ENCODE measurements at regions not wholly inside any gene's neighbourhood (a gene's known extent, or its start where the extent isn't known, plus 50 kb on each side); places are given as distances from the start of the nearest gene placed in this dataset.

GRCh38 chr10:2893991-2894390 is 173.4 kb upstream of the PFKP start (continued):
- TF ChIP-seq, protein P1, sequence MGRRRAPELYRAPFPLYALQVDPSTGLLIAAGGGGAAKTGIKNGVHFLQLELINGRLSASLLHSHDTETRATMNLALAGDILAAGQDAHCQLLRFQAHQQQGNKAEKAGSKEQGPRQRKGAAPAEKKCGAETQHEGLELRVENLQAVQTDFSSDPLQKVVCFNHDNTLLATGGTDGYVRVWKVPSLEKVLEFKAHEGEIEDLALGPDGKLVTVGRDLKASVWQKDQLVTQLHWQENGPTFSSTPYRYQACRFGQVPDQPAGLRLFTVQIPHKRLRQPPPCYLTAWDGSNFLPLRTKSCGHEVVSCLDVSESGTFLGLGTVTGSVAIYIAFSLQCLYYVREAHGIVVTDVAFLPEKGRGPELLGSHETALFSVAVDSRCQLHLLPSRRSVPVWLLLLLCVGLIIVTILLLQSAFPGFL (CRISPR knock-in tag; IDR thresholded peaks at IDR 0.05; ENCODE audit: borderline replicate concordance) = no peak
- no peak for TF ChIP-seq GABPB1 (CRISPR knock-in tag; IDR thresholded peaks at IDR 0.05)
- TF ChIP-seq, protein P2, sequence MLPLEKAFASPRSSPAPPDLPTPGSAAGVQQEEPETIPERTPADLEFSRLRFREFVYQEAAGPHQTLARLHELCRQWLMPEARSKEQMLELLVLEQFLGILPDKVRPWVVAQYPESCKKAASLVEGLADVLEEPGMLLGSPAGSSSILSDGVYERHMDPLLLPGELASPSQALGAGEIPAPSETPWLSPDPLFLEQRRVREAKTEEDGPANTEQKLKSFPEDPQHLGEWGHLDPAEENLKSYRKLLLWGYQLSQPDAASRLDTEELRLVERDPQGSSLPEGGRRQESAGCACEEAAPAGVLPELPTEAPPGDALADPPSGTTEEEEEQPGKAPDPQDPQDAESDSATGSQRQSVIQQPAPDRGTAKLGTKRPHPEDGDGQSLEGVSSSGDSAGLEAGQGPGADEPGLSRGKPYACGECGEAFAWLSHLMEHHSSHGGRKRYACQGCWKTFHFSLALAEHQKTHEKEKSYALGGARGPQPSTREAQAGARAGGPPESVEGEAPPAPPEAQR (CRISPR knock-in tag; IDR thresholded peaks at IDR 0.05) = no peak

- ATAC-seq (no peak), DNase-seq (ENCODE audit: low spot score) (no peak)
- Mint-ChIP-seq H3K36me3 (no peaks in the 10 kb centered on the region), H3K4me3 (no peak overlapping the region), H3K4me1 (no peaks in the 10 kb centered on the region; the same call in 1 of the 2 replicates), H3K27me3 (ENCODE audit: low read depth) (no peaks in the 10 kb centered on the region), H3K27ac (no peak overlapping the region), H3K9me3 (peaks cover 4% of the 10 kb centered on the region)
- CTCF ChIA-PET = interaction anchor here (0.5 kb wide), 1 partner anchor 836 kb away, joined by 3 read pairs; no protein-coding TSS in a partner anchor
- POLR2A ChIA-PET = no interaction called here
- TF ChIP-seq, protein P3, sequence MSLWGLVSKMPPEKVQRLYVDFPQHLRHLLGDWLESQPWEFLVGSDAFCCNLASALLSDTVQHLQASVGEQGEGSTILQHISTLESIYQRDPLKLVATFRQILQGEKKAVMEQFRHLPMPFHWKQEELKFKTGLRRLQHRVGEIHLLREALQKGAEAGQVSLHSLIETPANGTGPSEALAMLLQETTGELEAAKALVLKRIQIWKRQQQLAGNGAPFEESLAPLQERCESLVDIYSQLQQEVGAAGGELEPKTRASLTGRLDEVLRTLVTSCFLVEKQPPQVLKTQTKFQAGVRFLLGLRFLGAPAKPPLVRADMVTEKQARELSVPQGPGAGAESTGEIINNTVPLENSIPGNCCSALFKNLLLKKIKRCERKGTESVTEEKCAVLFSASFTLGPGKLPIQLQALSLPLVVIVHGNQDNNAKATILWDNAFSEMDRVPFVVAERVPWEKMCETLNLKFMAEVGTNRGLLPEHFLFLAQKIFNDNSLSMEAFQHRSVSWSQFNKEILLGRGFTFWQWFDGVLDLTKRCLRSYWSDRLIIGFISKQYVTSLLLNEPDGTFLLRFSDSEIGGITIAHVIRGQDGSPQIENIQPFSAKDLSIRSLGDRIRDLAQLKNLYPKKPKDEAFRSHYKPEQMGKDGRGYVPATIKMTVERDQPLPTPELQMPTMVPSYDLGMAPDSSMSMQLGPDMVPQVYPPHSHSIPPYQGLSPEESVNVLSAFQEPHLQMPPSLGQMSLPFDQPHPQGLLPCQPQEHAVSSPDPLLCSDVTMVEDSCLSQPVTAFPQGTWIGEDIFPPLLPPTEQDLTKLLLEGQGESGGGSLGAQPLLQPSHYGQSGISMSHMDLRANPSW (CRISPR knock-in tag; conservative IDR thresholded peaks at IDR 0.05; ENCODE audit: low read depth) = no peak
- no peak for TF ChIP-seq CBFB (CRISPR knock-in tag; IDR thresholded peaks at IDR 0.05; ENCODE audit: low read depth)
Measured at GRCh38 chr10:2893158-2893845, 174.0 kb upstream of the PFKP start.

DNA sequence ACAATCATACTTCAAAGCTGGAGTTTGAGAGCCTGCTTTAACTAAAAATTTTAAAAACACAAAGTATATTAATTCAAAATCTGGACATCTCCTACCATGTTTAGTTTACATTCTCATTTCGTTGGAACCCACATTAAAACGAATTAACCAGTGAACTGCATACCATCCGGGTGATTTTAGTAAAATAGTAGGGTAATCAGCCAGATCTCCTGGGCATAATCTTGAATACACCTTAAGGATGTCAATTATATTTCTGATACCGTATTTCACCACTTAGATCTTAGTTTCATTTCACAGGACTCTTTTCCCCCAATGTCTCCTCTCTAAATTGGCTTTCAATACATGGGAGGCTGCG is 175.6 kb upstream of the PFKP start:
- Mint-ChIP-seq H3K9me3 (peaks cover 7% of the 10 kb centered on the region), H3K4me1 (no peaks in the 10 kb centered on the region; the same call in 1 of the 2 replicates), H3K4me3 (no peak overlapping the region), H3K36me3 (no peaks in the 10 kb centered on the region), H3K27ac (no peak overlapping the region), H3K27me3 (ENCODE audit: low read depth) (no peaks in the 10 kb centered on the region)
- DNase-seq (ENCODE audit: low spot score) = no peak
- no peak for ATAC-seq
- POLR2A ChIA-PET = no interaction called here
- CTCF ChIA-PET = no interaction called here
- TF ChIP-seq ZNF671 (CRISPR knock-in tag; IDR thresholded peaks at IDR 0.05) (no peak), ELF4 (CRISPR knock-in tag; IDR thresholded peaks at IDR 0.05; ENCODE audit: low read depth) (no peak), ZNF423 (CRISPR knock-in tag; IDR thresholded peaks at IDR 0.05) (no peak), AR (CRISPR knock-in tag; IDR thresholded peaks at IDR 0.05) (no peak), TCF7 (CRISPR knock-in tag; IDR thresholded peaks at IDR 0.05; ENCODE audit: low read depth) (no peak), OVOL2 (CRISPR knock-in tag; IDR thresholded peaks at IDR 0.05; ENCODE audit: borderline replicate concordance) (no peak), RELA (CRISPR knock-in tag; IDR thresholded peaks at IDR 0.05; ENCODE audit: borderline replicate concordance) (no peak), SMAD3 (CRISPR knock-in tag; IDR thresholded peaks at IDR 0.05; ENCODE audit: borderline replicate concordance) (no peak), MAX (CRISPR knock-in tag; IDR thresholded peaks at IDR 0.05) (no peak)
- TF ChIP-seq, protein P4, sequence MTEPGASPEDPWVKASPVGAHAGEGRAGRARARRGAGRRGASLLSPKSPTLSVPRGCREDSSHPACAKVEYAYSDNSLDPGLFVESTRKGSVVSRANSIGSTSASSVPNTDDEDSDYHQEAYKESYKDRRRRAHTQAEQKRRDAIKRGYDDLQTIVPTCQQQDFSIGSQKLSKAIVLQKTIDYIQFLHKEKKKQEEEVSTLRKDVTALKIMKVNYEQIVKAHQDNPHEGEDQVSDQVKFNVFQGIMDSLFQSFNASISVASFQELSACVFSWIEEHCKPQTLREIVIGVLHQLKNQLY (CRISPR knock-in tag; IDR thresholded peaks at IDR 0.05) = no peak
- TF ChIP-seq, protein P5, sequence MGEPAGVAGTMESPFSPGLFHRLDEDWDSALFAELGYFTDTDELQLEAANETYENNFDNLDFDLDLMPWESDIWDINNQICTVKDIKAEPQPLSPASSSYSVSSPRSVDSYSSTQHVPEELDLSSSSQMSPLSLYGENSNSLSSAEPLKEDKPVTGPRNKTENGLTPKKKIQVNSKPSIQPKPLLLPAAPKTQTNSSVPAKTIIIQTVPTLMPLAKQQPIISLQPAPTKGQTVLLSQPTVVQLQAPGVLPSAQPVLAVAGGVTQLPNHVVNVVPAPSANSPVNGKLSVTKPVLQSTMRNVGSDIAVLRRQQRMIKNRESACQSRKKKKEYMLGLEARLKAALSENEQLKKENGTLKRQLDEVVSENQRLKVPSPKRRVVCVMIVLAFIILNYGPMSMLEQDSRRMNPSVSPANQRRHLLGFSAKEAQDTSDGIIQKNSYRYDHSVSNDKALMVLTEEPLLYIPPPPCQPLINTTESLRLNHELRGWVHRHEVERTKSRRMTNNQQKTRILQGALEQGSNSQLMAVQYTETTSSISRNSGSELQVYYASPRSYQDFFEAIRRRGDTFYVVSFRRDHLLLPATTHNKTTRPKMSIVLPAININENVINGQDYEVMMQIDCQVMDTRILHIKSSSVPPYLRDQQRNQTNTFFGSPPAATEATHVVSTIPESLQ (CRISPR knock-in tag; IDR thresholded peaks at IDR 0.05) = no peak
- TF ChIP-seq, protein P6, sequence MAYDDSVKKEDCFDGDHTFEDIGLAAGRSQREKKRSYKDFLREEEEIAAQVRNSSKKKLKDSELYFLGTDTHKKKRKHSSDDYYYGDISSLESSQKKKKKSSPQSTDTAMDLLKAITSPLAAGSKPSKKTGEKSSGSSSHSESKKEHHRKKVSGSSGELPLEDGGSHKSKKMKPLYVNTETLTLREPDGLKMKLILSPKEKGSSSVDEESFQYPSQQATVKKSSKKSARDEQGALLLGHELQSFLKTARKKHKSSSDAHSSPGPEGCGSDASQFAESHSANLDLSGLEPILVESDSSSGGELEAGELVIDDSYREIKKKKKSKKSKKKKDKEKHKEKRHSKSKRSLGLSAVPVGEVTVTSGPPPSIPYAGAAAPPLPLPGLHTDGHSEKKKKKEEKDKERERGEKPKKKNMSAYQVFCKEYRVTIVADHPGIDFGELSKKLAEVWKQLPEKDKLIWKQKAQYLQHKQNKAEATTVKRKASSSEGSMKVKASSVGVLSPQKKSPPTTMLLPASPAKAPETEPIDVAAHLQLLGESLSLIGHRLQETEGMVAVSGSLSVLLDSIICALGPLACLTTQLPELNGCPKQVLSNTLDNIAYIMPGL (CRISPR knock-in tag; IDR thresholded peaks at IDR 0.05) = no peak
- TF ChIP-seq, protein P2 (CRISPR knock-in tag; IDR thresholded peaks at IDR 0.05) = no peak
